Endothelial cell of umbilical vein (primary cell): ENCODE measurements at regions not wholly inside any gene's neighbourhood (a gene's known extent, or its start where the extent isn't known, plus 50 kb on each side); places are given as distances from the start of the nearest gene placed in this dataset.

Experiments
- BruUV-seq: library from RNA; stranded (reverse); fragments of 400-500 nt; replicated peaks from 2 replicates; lab custom pipeline; 2021; lab: Mats Ljungman, UMichigan
- CTCF ChIA-PET: fragments of 300-600, 350-600 bp; sonication (Branson Sonifier 250); formaldehyde crosslinking; loops from one replicate; lab custom pipeline; 2021; ENCODE audit warnings: antibody characterized with exemption, inconsistent platforms; lab: Charles Lee
- POLR2A ChIA-PET: fragments of 300-600, 350-600 bp; sonication (Branson Sonifier 250); formaldehyde crosslinking; loops from one replicate; lab custom pipeline; 2021; ENCODE audit warnings: antibody characterized with exemption, inconsistent platforms; lab: Charles Lee
- DNase-seq: peaks from one replicate; pipeline ENCODE4 v3.0.0-alpha.2; 2011; ENCODE audit warnings: low read depth, low spot score
- FAIRE-seq: peaks from 2 replicates; lab custom pipeline; 2011; peaks lifted over from hg19 to GRCh38; lab: Jason Lieb, UNC
- H2AFZ ChIP-seq: 2 replicates; pipeline ENCODE4 v1.6.0; 2012; ENCODE audit warnings: low read depth, low read length, control low read depth, inconsistent platforms
- H3K27ac ChIP-seq: 2 replicates; pipeline ENCODE4 v1.5.1; 2011; ENCODE audit warnings: low read depth, mild to moderate bottlenecking, control low read depth, low read length, moderate library complexity; ENCODE audit not compliant: insufficient read depth
- H3K27me3 ChIP-seq, 2 experiments: 2 replicates each; pipeline versions ENCODE4 v1.6.0 to v1.6.1; 2011; ENCODE audit warnings: low read length in 2 of 2, mixed read lengths in 1 of 2; ENCODE audit not compliant: control insufficient read depth in 2 of 2, insufficient read depth in 2 of 2
- H3K36me3 ChIP-seq, 2 experiments: 2 replicates in 1 of 2; 3 replicates in 1 of 2; pipeline ENCODE4 v1.5.1; 2011; ENCODE audit warnings: low read length in 2 of 2, mild to moderate bottlenecking in 1 of 2, moderate library complexity in 1 of 2; ENCODE audit not compliant: control insufficient read depth in 2 of 2, insufficient read depth in 2 of 2; ENCODE audit errors: extremely low read depth in 1 of 2
- H3K4me1 ChIP-seq: 3 replicates; pipeline ENCODE4 v1.5.1; 2011; ENCODE audit warnings: mild to moderate bottlenecking, low read length; ENCODE audit not compliant: control insufficient read depth, insufficient read depth; ENCODE audit errors: extremely low read depth
- H3K4me2 ChIP-seq: 2 replicates; pipeline ENCODE4 v1.6.1; 2011; ENCODE audit warnings: low read length, control low read depth, mixed read lengths; ENCODE audit not compliant: insufficient read depth
- H3K4me3 ChIP-seq, 3 experiments: fragments of 200-600 bp in 1 of 3; sonication (generic), shearing (Covaris generic) in 1 of 3; replicated peaks in 1 of 3; 2 replicates each; pipeline ENCODE4 v1.5.1; 2011 to 2016; ENCODE audit warnings: control low read depth in 3 of 3, low read length in 3 of 3, mild to moderate bottlenecking in 2 of 3, inconsistent platforms in 1 of 3, low read depth in 1 of 3, moderate library complexity in 1 of 3; ENCODE audit not compliant: insufficient read depth in 1 of 3
- H3K79me2 ChIP-seq: 2 replicates; pipeline ENCODE4 v1.6.0; 2012; ENCODE audit warnings: low read length, inconsistent platforms; ENCODE audit not compliant: control insufficient read depth, insufficient read depth
- H3K9ac ChIP-seq: replicated peaks from 2 replicates; pipeline ENCODE3; 2011; ENCODE audit warnings: low read length, control low read depth; ENCODE audit not compliant: insufficient read depth; ENCODE audit errors: extremely low read depth
- H3K9me1 ChIP-seq: replicated peaks from 3 replicates; pipeline ENCODE4 v1.6.0; 2011; ENCODE audit warnings: mild to moderate bottlenecking, low read length; ENCODE audit not compliant: control insufficient read depth, insufficient read depth; ENCODE audit errors: extremely low read depth
- H3K9me3 ChIP-seq: replicated peaks from 2 replicates; pipeline ENCODE4 v1.5.1; 2012; ENCODE audit warnings: low read length, inconsistent platforms; ENCODE audit not compliant: control insufficient read depth, insufficient read depth
- H4K20me1 ChIP-seq: replicated peaks from 2 replicates; pipeline ENCODE3; 2011; ENCODE audit warnings: mild to moderate bottlenecking, low read length; ENCODE audit not compliant: control insufficient read depth, insufficient read depth; ENCODE audit errors: extremely low read depth
- CTCF ChIP-seq, 2 donors: IDR thresholded peaks; 1 replicate in 1 of 2; 2 replicates in 1 of 2; pipeline ENCODE4 v1.5.1; 2011; ENCODE audit warnings: low read length in 2 of 2, mild to moderate bottlenecking in 2 of 2, moderate library complexity in 2 of 2, control low read depth in 1 of 2, inconsistent platforms in 1 of 2, low read depth in 1 of 2; ENCODE audit not compliant: insufficient read depth in 1 of 2; ENCODE audit errors: extremely low read depth in 1 of 2
- EZH2 ChIP-seq: IDR thresholded peaks from 2 replicates; pipeline ENCODE4 v1.6.1; 2012; ENCODE audit warnings: borderline replicate concordance, low read depth, mild to moderate bottlenecking, moderate library complexity, low read length, inconsistent platforms; ENCODE audit not compliant: severe bottlenecking
- FOS ChIP-seq: IDR thresholded peaks from 2 replicates; pipeline ENCODE4 v1.6.1; 2011; ENCODE audit warnings: mild to moderate bottlenecking, low read length, moderate library complexity, borderline replicate concordance; ENCODE audit not compliant: insufficient read depth
- GATA2 ChIP-seq: IDR thresholded peaks from 2 replicates; pipeline ENCODE4 v1.7.0; 2011; ENCODE audit warnings: low read depth, mild to moderate bottlenecking, moderate library complexity, mixed read lengths, low read length; ENCODE audit not compliant: insufficient read length, insufficient read depth
- JUN ChIP-seq: IDR thresholded peaks from 2 replicates; pipeline ENCODE4 v1.6.1; 2011; ENCODE audit warnings: borderline replicate concordance, low read depth; ENCODE audit not compliant: insufficient read length, insufficient read depth
- MAX ChIP-seq: IDR thresholded peaks from 2 replicates; pipeline ENCODE4 v1.6.1; 2011; ENCODE audit not compliant: insufficient read depth, insufficient read length
- MYC ChIP-seq: IDR thresholded peaks from one replicate; pipeline ENCODE4 v1.6.1; 2011; ENCODE audit warnings: mild to moderate bottlenecking, low read depth, low read length
- POLR2A ChIP-seq: IDR thresholded peaks from 2 replicates; pipeline ENCODE4 v1.6.1; 2012; ENCODE audit warnings: low read depth, mild to moderate bottlenecking, control low read depth, low read length
- POLR2AphosphoS5 ChIP-seq: IDR thresholded peaks from 2 replicates; pipeline ENCODE4 v1.6.1; 2012; ENCODE audit warnings: low read depth, mild to moderate bottlenecking, control low read depth, low read length, moderate library complexity; ENCODE audit not compliant: insufficient read depth
- dilution Hi-C: fragments of 300-500 bp; cut with MboI; formaldehyde crosslinking; loops from one replicate; pipeline ENCODE4 v1.15.0; 2019; ENCODE audit warnings: low sequenced_read_pairs; ENCODE audit not compliant: extremely low pct_ligation_motif_present
- intact Hi-C: fragments of 100-400 bp; cut with micrococcal nuclease; formaldehyde crosslinking; loops from one replicate; pipeline ENCODE4 v1.10.0; 2022

- TF ChIP-seq GATA2: no peak
- no peak for TF ChIP-seq POLR2AphosphoS5
- no peak for TF ChIP-seq JUN
- TF ChIP-seq FOS: no peak
- no peak for TF ChIP-seq EZH2
- no peak for TF ChIP-seq CTCF (IDR thresholded peaks at IDR 0.05; ENCODE audit: extremely low read depth in 1 of 2, insufficient read depth in 1 of 2, low read depth in 1 of 2, low read length in 2 of 2)
- TF ChIP-seq MYC: no peak
- no peak for TF ChIP-seq MAX
- no peak for TF ChIP-seq POLR2A
- no TSS peak for BruUV-seq
- Histone ChIP-seq H3K9me1 (no peaks in the 10 kb centered on the region), H3K79me2 (no peaks in the 10 kb centered on the region), H3K27me3 (peaks cover 0 to 2% of the 10 kb centered on the region in 2 experiments), H3K9me3 (no peaks in the 10 kb centered on the region), H3K4me2 (no peak overlapping the region), H3K27ac (no peak overlapping the region), H4K20me1 (no peaks in the 10 kb centered on the region), H3K9ac (no peak overlapping the region), H3K4me1 (no peaks in the 10 kb centered on the region), H2AFZ (no peak overlapping the region), H3K36me3 (no peaks in the 10 kb centered on the region), H3K4me3 (no peak overlapping the region)
- DNase-seq: no peak
- POLR2A ChIA-PET: no interaction called here
- intact Hi-C loops (no loop called here), dilution Hi-C loops (no loop called here)
- CTCF ChIA-PET: no interaction called here
- no peak for FAIRE-seq
These were observed 95.8 kb downstream of the CDC7 start for GRCh38 chr1:91596474-91596873.
